K562 (cell line): ENCODE measurements at regions not wholly inside any gene's neighbourhood (a gene's known extent, or its start where the extent isn't known, plus 50 kb on each side); places are given as distances from the start of the nearest gene placed in this dataset.

Experiments used
- CHD7 ChIP-seq: fragments of 200-600 bp; sonication (generic); IDR thresholded peaks from one replicate; pipeline ENCODE4 v1.6.1; 2012; ENCODE audit warnings: mild to moderate bottlenecking, low read depth, low read length, inconsistent platforms
- TAF9B ChIP-seq: fragments of 450-650 bp; IDR thresholded peaks from 2 replicates; pipeline ENCODE4 v1.6.1; 2018; ENCODE audit warnings: mild to moderate bottlenecking; ENCODE audit not compliant: partially characterized antibody

DNA sequence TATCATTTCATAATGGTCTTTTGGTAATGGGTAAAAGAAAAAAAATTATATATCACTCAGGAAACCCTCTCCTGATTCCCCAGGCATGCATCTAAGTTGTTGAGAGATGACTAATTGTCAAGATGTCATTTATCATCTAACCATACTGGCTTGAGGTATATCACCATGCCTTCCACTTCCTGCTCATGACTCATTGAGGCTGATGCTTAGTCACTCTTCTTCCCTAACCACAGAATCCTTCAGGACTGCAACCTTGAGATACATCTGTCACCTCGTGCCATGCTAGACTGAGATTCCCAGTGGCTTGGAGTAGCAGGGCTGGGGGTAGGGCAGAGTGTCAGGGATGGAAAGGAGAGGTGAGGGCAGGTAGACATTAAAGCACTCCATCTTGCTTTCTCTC lies 782.5 kb upstream of the INTU start (continued):
- TF ChIP-seq CHD7, result no peak
- TF ChIP-seq TAF9B, result peak; percentile 83
